ENCODE measurements at regions not wholly inside any gene's neighbourhood (a gene's known extent, or its start where the extent isn't known, plus 50 kb on each side); places are given as distances from the start of the nearest gene placed in this dataset.

DNA sequence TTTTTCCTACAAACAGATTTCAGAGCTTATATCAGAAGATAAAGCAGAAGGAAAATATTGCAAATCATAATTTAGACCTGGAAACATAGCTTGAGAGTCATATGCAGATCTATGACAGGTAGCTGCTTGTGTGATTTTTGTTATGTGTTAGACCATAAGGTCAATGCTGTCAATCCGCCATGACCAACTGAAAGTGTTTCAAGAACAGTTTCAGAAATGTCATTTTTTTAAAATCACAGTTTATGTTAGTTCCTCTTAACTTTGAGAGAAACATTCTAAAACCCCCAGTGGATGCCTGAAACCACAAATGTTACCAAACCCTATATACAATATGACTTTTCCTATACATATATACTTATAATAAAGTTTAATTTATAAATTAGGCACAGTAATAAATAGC, 391.3 kb upstream of the FAM241A start:
- no TSS peak for BruUV-seq (replicated peaks)
- FAIRE-seq (no peak), DNase-seq (ENCODE audit: low read depth, low spot score) (no peak), ATAC-seq (no peak)
- H3K36me3 ChIP-seq (ENCODE audit: control insufficient read depth in 2 of 2, insufficient read depth in 2 of 2, low read length in 1 of 2): no peaks in the 10 kb centered on the region
- intact Hi-C loops (cut with micrococcal nuclease; ENCODE audit: unreplicated experiment): no loop called here
- no peak overlapping the region for H3K4me2 ChIP-seq (ENCODE audit: control insufficient read depth, insufficient read depth)
- no peak overlapping the region for H2AFZ ChIP-seq (ENCODE audit: control insufficient read depth, low read depth, low read length)
- H3K4me1 ChIP-seq (ENCODE audit: control insufficient read depth, insufficient read depth, low read length): no peaks in the 10 kb centered on the region
- H3K9me3 ChIP-seq (replicated peaks; ENCODE audit: control insufficient read depth, insufficient read depth, low read length): no peaks in the 10 kb centered on the region
- H3K27ac ChIP-seq (ENCODE audit: control insufficient read depth, insufficient read depth): no peak overlapping the region
- no peak overlapping the region for H3K4me3 ChIP-seq
- no peak overlapping the region for H3K9ac ChIP-seq (ENCODE audit: control insufficient read depth, insufficient read depth, low read length)
- 24% methylated on average over 1 of the region's 1 CpG for WGBS (ENCODE audit: insufficient coverage, insufficient replicate concordance, low lambda C conversion rate, missing lambda C conversion rate)
- TF ChIP-seq SREBF1 (IDR thresholded peaks at IDR 0.05; ENCODE audit: low read length) (no peak), SRF (IDR thresholded peaks at IDR 0.05; ENCODE audit: low read depth in 2 of 2, low read length in 2 of 2) (no peak), ZNF207 (IDR thresholded peaks at IDR 0.05; ENCODE audit: borderline replicate concordance) (no peak), SMC3 (IDR thresholded peaks at IDR 0.05; ENCODE audit: borderline replicate concordance, low read length) (no peak), POLR2AphosphoS2 (IDR thresholded peaks at IDR 0.05; ENCODE audit: low read depth, low read length) (no peak), YBX1 (IDR thresholded peaks at IDR 0.05) (no peak), TCF3 (IDR thresholded peaks at IDR 0.05; ENCODE audit: borderline replicate concordance, insufficient read depth, low read depth, low read length) (no peak), NRF1 (conservative IDR thresholded peaks at IDR 0.05; ENCODE audit: low read depth, low read length) (no peak)
- TF ChIP-seq, protein P1, sequence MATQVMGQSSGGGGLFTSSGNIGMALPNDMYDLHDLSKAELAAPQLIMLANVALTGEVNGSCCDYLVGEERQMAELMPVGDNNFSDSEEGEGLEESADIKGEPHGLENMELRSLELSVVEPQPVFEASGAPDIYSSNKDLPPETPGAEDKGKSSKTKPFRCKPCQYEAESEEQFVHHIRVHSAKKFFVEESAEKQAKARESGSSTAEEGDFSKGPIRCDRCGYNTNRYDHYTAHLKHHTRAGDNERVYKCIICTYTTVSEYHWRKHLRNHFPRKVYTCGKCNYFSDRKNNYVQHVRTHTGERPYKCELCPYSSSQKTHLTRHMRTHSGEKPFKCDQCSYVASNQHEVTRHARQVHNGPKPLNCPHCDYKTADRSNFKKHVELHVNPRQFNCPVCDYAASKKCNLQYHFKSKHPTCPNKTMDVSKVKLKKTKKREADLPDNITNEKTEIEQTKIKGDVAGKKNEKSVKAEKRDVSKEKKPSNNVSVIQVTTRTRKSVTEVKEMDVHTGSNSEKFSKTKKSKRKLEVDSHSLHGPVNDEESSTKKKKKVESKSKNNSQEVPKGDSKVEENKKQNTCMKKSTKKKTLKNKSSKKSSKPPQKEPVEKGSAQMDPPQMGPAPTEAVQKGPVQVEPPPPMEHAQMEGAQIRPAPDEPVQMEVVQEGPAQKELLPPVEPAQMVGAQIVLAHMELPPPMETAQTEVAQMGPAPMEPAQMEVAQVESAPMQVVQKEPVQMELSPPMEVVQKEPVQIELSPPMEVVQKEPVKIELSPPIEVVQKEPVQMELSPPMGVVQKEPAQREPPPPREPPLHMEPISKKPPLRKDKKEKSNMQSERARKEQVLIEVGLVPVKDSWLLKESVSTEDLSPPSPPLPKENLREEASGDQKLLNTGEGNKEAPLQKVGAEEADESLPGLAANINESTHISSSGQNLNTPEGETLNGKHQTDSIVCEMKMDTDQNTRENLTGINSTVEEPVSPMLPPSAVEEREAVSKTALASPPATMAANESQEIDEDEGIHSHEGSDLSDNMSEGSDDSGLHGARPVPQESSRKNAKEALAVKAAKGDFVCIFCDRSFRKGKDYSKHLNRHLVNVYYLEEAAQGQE (IDR thresholded peaks at IDR 0.05; ENCODE audit: low read depth, low read length): no peak
- TF ChIP-seq, protein P2, sequence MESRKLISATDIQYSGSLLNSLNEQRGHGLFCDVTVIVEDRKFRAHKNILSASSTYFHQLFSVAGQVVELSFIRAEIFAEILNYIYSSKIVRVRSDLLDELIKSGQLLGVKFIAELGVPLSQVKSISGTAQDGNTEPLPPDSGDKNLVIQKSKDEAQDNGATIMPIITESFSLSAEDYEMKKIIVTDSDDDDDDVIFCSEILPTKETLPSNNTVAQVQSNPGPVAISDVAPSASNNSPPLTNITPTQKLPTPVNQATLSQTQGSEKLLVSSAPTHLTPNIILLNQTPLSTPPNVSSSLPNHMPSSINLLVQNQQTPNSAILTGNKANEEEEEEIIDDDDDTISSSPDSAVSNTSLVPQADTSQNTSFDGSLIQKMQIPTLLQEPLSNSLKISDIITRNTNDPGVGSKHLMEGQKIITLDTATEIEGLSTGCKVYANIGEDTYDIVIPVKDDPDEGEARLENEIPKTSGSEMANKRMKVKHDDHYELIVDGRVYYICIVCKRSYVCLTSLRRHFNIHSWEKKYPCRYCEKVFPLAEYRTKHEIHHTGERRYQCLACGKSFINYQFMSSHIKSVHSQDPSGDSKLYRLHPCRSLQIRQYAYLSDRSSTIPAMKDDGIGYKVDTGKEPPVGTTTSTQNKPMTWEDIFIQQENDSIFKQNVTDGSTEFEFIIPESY (IDR thresholded peaks at IDR 0.05): no peak
- TF ChIP-seq, protein P3, sequence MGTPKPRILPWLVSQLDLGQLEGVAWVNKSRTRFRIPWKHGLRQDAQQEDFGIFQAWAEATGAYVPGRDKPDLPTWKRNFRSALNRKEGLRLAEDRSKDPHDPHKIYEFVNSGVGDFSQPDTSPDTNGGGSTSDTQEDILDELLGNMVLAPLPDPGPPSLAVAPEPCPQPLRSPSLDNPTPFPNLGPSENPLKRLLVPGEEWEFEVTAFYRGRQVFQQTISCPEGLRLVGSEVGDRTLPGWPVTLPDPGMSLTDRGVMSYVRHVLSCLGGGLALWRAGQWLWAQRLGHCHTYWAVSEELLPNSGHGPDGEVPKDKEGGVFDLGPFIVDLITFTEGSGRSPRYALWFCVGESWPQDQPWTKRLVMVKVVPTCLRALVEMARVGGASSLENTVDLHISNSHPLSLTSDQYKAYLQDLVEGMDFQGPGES (IDR thresholded peaks at IDR 0.05): no peak
- ChIA-PET SMC1A (ENCODE audit: uncharacterized antibody, unreplicated experiment) (interaction anchor here (1.1 kb wide), 1 partner anchor 12 kb away, joined by 3 read pairs; no protein-coding TSS in a partner anchor), RAD21 (ENCODE audit: unreplicated experiment) (no interaction called here), CTCF (interaction anchor here (0.7 kb wide), 1 partner anchor 21 kb away, joined by 3 read pairs; no protein-coding TSS in a partner anchor), POLR2A (no interaction called here)
- no peaks in the 10 kb centered on the region; a peak in 1 of 4 replicates for H3K27me3 ChIP-seq (replicated peaks in 1 of 2; ENCODE audit: control insufficient read depth in 2 of 2, insufficient read depth in 2 of 2, low read length in 1 of 2)
- no peaks in the 10 kb centered on the region for H3K79me2 ChIP-seq (ENCODE audit: control insufficient read depth, insufficient read depth, low read length)
- no peaks in the 10 kb centered on the region for H4K20me1 ChIP-seq (ENCODE audit: control insufficient read depth, insufficient read depth)
- in situ Hi-C loops (cut with MboI): no loop called here
